ENCODE measurements at regions not wholly inside any gene's neighbourhood (a gene's known extent, or its start where the extent isn't known, plus 50 kb on each side); places are given as distances from the start of the nearest gene placed in this dataset.

GRCh38 chr2:2754940-2755339, 423.9 kb upstream of the MYT1L start:
- Histone ChIP-seq H3K4me1 (ENCODE audit: insufficient read depth, low read length, poor library complexity, severe bottlenecking) (no peaks in the 10 kb centered on the region), H3K4me3 (ENCODE audit: low read depth, low read length, poor library complexity, severe bottlenecking) (no peak overlapping the region), H4K20me1 (ENCODE audit: insufficient read depth, low read length) (no peaks in the 10 kb centered on the region), H3K79me2 (ENCODE audit: insufficient read depth, low read depth, low read length) (no peaks in the 10 kb centered on the region), H3K9me2 (ENCODE audit: insufficient read depth, low read length) (no peaks in the 10 kb centered on the region), H3K9me3 (ENCODE audit: low read length) (no peaks in the 10 kb centered on the region; the same call in 1 of the 2 replicates), H3K36me3 (ENCODE audit: insufficient read depth, low read length) (no peaks in the 10 kb centered on the region), H2AFZ (ENCODE audit: low read length) (no peak overlapping the region), H3K4me2 (ENCODE audit: low read length) (no peak overlapping the region), H3K27ac (ENCODE audit: low read depth, low read length, poor library complexity, severe bottlenecking) (no peak overlapping the region)
- BruUV-seq (replicated peaks): no TSS peak
- POLR2A ChIA-PET: interaction anchor here (0.6 kb wide), 1 partner anchor 967 kb away, joined by 3 read pairs; no protein-coding TSS in a partner anchor
- DNase-seq (ENCODE audit: low spot score): no peak
- intact Hi-C loops (cut with micrococcal nuclease; ENCODE audit: unreplicated experiment): no loop called here
- CTCF ChIA-PET (ENCODE audit: unreplicated experiment): no interaction called here
- no peak for TF ChIP-seq CTCF (conservative IDR thresholded peaks at IDR 0.05; ENCODE audit: low read length)
- no peak for TF ChIP-seq EZH2phosphoT487 (IDR thresholded peaks at IDR 0.05; ENCODE audit: borderline replicate concordance, low read depth, low read length)

DNA sequence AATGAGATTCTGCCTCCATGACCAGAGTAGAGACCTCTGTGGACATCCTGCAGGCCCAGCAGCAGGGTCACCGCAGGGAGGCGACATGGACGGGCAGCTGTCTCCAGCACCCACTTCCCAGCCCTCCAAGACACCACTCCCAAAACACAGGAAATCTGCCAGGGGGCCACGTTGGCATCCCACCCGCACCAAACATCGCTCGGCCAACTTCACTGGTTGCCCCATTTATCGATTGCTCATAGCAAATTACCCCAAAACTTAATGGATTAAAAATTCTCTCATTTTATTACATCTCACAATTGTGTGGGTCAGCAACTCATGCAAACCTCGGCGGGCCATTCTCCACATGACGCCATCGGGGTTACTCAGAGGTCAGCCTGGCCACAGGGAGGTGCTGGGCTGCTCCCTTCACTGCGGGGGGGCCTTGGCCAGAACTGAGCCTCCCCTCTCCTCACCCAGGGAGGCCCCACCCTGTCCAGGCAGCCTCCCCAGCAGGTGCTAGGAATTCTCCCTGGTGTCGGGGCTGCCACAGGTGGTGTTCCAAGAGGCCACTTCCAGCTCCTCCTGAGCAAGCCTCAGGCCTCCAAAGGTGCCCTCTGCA, 420.7 kb upstream of the MYT1L start:
- Histone ChIP-seq H4K20me1 (ENCODE audit: insufficient read depth, low read length) (no peaks in the 10 kb centered on the region), H3K4me2 (ENCODE audit: low read length) (no peak overlapping the region), H3K36me3 (ENCODE audit: insufficient read depth, low read length) (no peaks in the 10 kb centered on the region), H3K4me1 (ENCODE audit: insufficient read depth, low read length, poor library complexity, severe bottlenecking) (no peaks in the 10 kb centered on the region), H3K4me3 (ENCODE audit: low read depth, low read length, poor library complexity, severe bottlenecking) (no peak overlapping the region), H2AFZ (ENCODE audit: low read length) (no peak overlapping the region), H3K27ac (ENCODE audit: low read depth, low read length, poor library complexity, severe bottlenecking) (no peak overlapping the region), H3K9me2 (ENCODE audit: insufficient read depth, low read length) (no peaks in the 10 kb centered on the region), H3K9me3 (ENCODE audit: low read length) (no peaks in the 10 kb centered on the region; the same call in 1 of the 2 replicates), H3K79me2 (ENCODE audit: insufficient read depth, low read depth, low read length) (no peaks in the 10 kb centered on the region)
- CTCF ChIA-PET (ENCODE audit: unreplicated experiment): no interaction called here
- intact Hi-C loops (cut with micrococcal nuclease; ENCODE audit: unreplicated experiment): no loop called here
- no TSS peak for BruUV-seq (replicated peaks)
- POLR2A ChIA-PET: no interaction called here
- no peak for DNase-seq (ENCODE audit: low spot score)
- TF ChIP-seq EZH2phosphoT487 (IDR thresholded peaks at IDR 0.05; ENCODE audit: borderline replicate concordance, low read depth, low read length) (no peak), CTCF (conservative IDR thresholded peaks at IDR 0.05; ENCODE audit: low read length) (no peak)

- no peaks in the 10 kb centered on the region for H3K79me2 ChIP-seq (ENCODE audit: insufficient read depth, low read depth, low read length)
- H3K9me2 ChIP-seq (ENCODE audit: insufficient read depth, low read length): no peaks in the 10 kb centered on the region
- H3K36me3 ChIP-seq (ENCODE audit: insufficient read depth, low read length): no peaks in the 10 kb centered on the region
- CTCF ChIA-PET (ENCODE audit: unreplicated experiment): no interaction called here
- H3K4me3 ChIP-seq (ENCODE audit: low read depth, low read length, poor library complexity, severe bottlenecking): no peak overlapping the region
- intact Hi-C loops (cut with micrococcal nuclease; ENCODE audit: unreplicated experiment): no loop called here
- H4K20me1 ChIP-seq (ENCODE audit: insufficient read depth, low read length): no peaks in the 10 kb centered on the region
- no peak for TF ChIP-seq EZH2phosphoT487 (IDR thresholded peaks at IDR 0.05; ENCODE audit: borderline replicate concordance, low read depth, low read length)
- TF ChIP-seq CTCF (conservative IDR thresholded peaks at IDR 0.05; ENCODE audit: low read length): no peak
- H2AFZ ChIP-seq (ENCODE audit: low read length): no peak overlapping the region
- no peak for DNase-seq (ENCODE audit: low spot score)
- no TSS peak for BruUV-seq (replicated peaks)
- POLR2A ChIA-PET: no interaction called here
- no peak overlapping the region for H3K27ac ChIP-seq (ENCODE audit: low read depth, low read length, poor library complexity, severe bottlenecking)
- no peak overlapping the region for H3K4me2 ChIP-seq (ENCODE audit: low read length)
- H3K9me3 ChIP-seq (ENCODE audit: low read length): no peaks in the 10 kb centered on the region; the same call in 1 of the 2 replicates
- no peaks in the 10 kb centered on the region for H3K4me1 ChIP-seq (ENCODE audit: insufficient read depth, low read length, poor library complexity, severe bottlenecking)
These were observed 420.0 kb upstream of the MYT1L start for GRCh38 chr2:2750867-2751714.
